Transverse colon (tissue), 4 donors: ENCODE measurements at regions not wholly inside any gene's neighbourhood (a gene's known extent, or its start where the extent isn't known, plus 50 kb on each side); places are given as distances from the start of the nearest gene placed in this dataset.

Experiments
- POLR2A ChIP-seq: fragments of 450-650 bp; IDR thresholded peaks from one replicate; pipeline ENCODE4 v1.6.1; 2016; ENCODE audit warnings: antibody characterized with exemption, mild to moderate bottlenecking, moderate library complexity
- POLR2AphosphoS5 ChIP-seq, 3 donors: sonication (generic); formaldehyde crosslinking; IDR thresholded peaks; one replicate each; pipeline ENCODE4 v1.6.1; 2016; ENCODE audit warnings: antibody characterized with exemption in 3 of 3
- TF ChIP-seq, protein P1 (sequence below), 5 experiments: fragments of 200-600 bp in 3 of 5; fragments of 450-650 bp in 2 of 5; sonication (generic) in 3 of 5; IDR thresholded peaks; 1 replicate in 2 of 5; 2 replicates in 3 of 5; pipeline ENCODE4 v1.5.1; 2016 to 2017; ENCODE audit warnings: antibody characterized with exemption in 5 of 5, inconsistent platforms in 3 of 5, mild to moderate bottlenecking in 2 of 5, moderate library complexity in 1 of 5

- TF ChIP-seq, protein P1, sequence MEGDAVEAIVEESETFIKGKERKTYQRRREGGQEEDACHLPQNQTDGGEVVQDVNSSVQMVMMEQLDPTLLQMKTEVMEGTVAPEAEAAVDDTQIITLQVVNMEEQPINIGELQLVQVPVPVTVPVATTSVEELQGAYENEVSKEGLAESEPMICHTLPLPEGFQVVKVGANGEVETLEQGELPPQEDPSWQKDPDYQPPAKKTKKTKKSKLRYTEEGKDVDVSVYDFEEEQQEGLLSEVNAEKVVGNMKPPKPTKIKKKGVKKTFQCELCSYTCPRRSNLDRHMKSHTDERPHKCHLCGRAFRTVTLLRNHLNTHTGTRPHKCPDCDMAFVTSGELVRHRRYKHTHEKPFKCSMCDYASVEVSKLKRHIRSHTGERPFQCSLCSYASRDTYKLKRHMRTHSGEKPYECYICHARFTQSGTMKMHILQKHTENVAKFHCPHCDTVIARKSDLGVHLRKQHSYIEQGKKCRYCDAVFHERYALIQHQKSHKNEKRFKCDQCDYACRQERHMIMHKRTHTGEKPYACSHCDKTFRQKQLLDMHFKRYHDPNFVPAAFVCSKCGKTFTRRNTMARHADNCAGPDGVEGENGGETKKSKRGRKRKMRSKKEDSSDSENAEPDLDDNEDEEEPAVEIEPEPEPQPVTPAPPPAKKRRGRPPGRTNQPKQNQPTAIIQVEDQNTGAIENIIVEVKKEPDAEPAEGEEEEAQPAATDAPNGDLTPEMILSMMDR (IDR thresholded peaks at IDR 0.05), result no peak
- TF ChIP-seq POLR2A (no peak), POLR2AphosphoS5 (IDR thresholded peaks at IDR 0.05) (no peak)
These were observed 71.9 kb upstream of the PHOX2B start for GRCh38 chr4:41820473-41820872.
